ENCODE measurements at regions not wholly inside any gene's neighbourhood (a gene's known extent, or its start where the extent isn't known, plus 50 kb on each side); places are given as distances from the start of the nearest gene placed in this dataset.
"Not testable (repeated sequence)": the region's sequence is repeated elsewhere in the genome, so short reads cannot be mapped to it uniquely, and the experiment has no call there.

GRCh38 chr2:83370419-83370762, 1088.7 kb downstream of the SUCLG1 start:
- Histone ChIP-seq H3K4me3 (replicated peaks; ENCODE audit: low read depth, low read length) (no peak overlapping the region), H3K27me3 (replicated peaks; ENCODE audit: control insufficient read depth, insufficient read depth, low read length) (no peaks in the 10 kb centered on the region), H3K36me3 (ENCODE audit: control insufficient read depth, insufficient read depth, low read length) (no peaks in the 10 kb centered on the region)
- no peak for DNase-seq (ENCODE audit: extremely low read depth, insufficient read length)
- no peak for TF ChIP-seq CTCF (IDR thresholded peaks at IDR 0.05; ENCODE audit: insufficient read depth, low read length, poor library complexity, severe bottlenecking)

GRCh38 chr2:83369601-83370418, 1089.3 kb downstream of the SUCLG1 start:
- Histone ChIP-seq H3K36me3 (ENCODE audit: control insufficient read depth, insufficient read depth, low read length) (no peaks in the 10 kb centered on the region), H3K4me3 (replicated peaks; ENCODE audit: low read depth, low read length) (no peak overlapping the region), H3K27me3 (replicated peaks; ENCODE audit: control insufficient read depth, insufficient read depth, low read length) (no peaks in the 10 kb centered on the region)
- no peak for DNase-seq (ENCODE audit: extremely low read depth, insufficient read length)
- TF ChIP-seq CTCF (IDR thresholded peaks at IDR 0.05; ENCODE audit: insufficient read depth, low read length, poor library complexity, severe bottlenecking), result no peak

GRCh38 chr2:83368916-83369315, 1090.2 kb downstream of the SUCLG1 start:
- H3K4me3 ChIP-seq (replicated peaks; ENCODE audit: low read depth, low read length), result no peak overlapping the region
- no peaks in the 10 kb centered on the region for H3K27me3 ChIP-seq (replicated peaks; ENCODE audit: control insufficient read depth, insufficient read depth, low read length)
- no peak for TF ChIP-seq CTCF (IDR thresholded peaks at IDR 0.05; ENCODE audit: insufficient read depth, low read length, poor library complexity, severe bottlenecking)
- no peak for DNase-seq (ENCODE audit: extremely low read depth, insufficient read length)
- H3K36me3 ChIP-seq (ENCODE audit: control insufficient read depth, insufficient read depth, low read length), result no peaks in the 10 kb centered on the region

- Histone ChIP-seq H3K4me3 (replicated peaks; ENCODE audit: low read depth, low read length) (no peak overlapping the region), H3K27me3 (replicated peaks; ENCODE audit: control insufficient read depth, insufficient read depth, low read length) (no peaks in the 10 kb centered on the region), H3K36me3 (ENCODE audit: control insufficient read depth, insufficient read depth, low read length) (no peaks in the 10 kb centered on the region)
- no peak for DNase-seq (ENCODE audit: extremely low read depth, insufficient read length)
- TF ChIP-seq CTCF (IDR thresholded peaks at IDR 0.05; ENCODE audit: insufficient read depth, low read length, poor library complexity, severe bottlenecking), result no peak
These were observed 1090.6 kb downstream of the SUCLG1 start for GRCh38 chr2:83368461-83368860.

- DNase-seq (ENCODE audit: extremely low read depth, insufficient read length), result no peak
- no peak overlapping the region for H3K4me3 ChIP-seq (replicated peaks; ENCODE audit: low read depth, low read length)
- TF ChIP-seq CTCF (IDR thresholded peaks at IDR 0.05; ENCODE audit: insufficient read depth, low read length, poor library complexity, severe bottlenecking), result no peak
- no peaks in the 10 kb centered on the region for H3K27me3 ChIP-seq (replicated peaks; ENCODE audit: control insufficient read depth, insufficient read depth, low read length)
- H3K36me3 ChIP-seq (ENCODE audit: control insufficient read depth, insufficient read depth, low read length), result no peaks in the 10 kb centered on the region
These were observed 1093.6 kb downstream of the SUCLG1 start for GRCh38 chr2:83365476-83365875.

- DNase-seq (ENCODE audit: extremely low read depth, insufficient read length), result no peak
- Histone ChIP-seq H3K27me3 (replicated peaks; ENCODE audit: control insufficient read depth, insufficient read depth, low read length) (no peaks in the 10 kb centered on the region), H3K4me3 (replicated peaks; ENCODE audit: low read depth, low read length) (no peak overlapping the region), H3K36me3 (ENCODE audit: control insufficient read depth, insufficient read depth, low read length) (no peaks in the 10 kb centered on the region)
- no peak for TF ChIP-seq CTCF (IDR thresholded peaks at IDR 0.05; ENCODE audit: insufficient read depth, low read length, poor library complexity, severe bottlenecking)
These were observed 1094.8 kb downstream of the SUCLG1 start for GRCh38 chr2:83364264-83364663.

- H3K4me3 ChIP-seq (replicated peaks; ENCODE audit: low read depth, low read length); DNase-seq (ENCODE audit: extremely low read depth, insufficient read length); H3K27me3 ChIP-seq (replicated peaks; ENCODE audit: control insufficient read depth, insufficient read depth, low read length); H3K36me3 ChIP-seq (ENCODE audit: control insufficient read depth, insufficient read depth, low read length): not testable (repeated sequence)
These were observed 1095.9 kb downstream of the SUCLG1 start for GRCh38 chr2:83363138-83363537.
